GM19239 (cell line): ENCODE measurements at regions not wholly inside any gene's neighbourhood (a gene's known extent, or its start where the extent isn't known, plus 50 kb on each side); places are given as distances from the start of the nearest gene placed in this dataset.
"Not testable (repeated sequence)": the region's sequence is repeated elsewhere in the genome, so short reads cannot be mapped to it uniquely, and the experiment has no call there.

Experiments
- DNase-seq: peaks from one replicate; pipeline ENCODE4 v3.0.0; 2011; ENCODE audit warnings: low spot score; ENCODE audit not compliant: insufficient read length
- FAIRE-seq: peaks from 2 replicates; lab custom pipeline; 2011; peaks lifted over from hg19 to GRCh38; lab: Jason Lieb, UNC

DNA sequence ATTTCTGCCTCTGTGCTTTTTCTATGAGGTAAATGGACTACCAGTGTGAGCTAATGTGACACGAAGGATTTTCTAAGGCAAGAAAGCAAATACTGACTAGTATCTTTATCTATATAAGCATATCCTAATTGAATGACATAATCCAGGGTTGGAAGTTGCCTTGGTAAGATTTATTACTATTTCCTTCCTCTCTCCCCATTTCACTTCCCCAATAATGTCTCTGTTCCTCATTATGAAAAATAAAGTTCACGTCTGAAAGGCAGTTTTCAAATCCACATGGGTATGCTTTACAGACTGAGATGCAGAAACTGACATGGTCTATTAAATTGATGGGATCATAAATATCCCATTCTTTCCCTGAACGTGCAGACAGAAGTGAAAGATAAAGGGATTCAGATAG is 86.0 kb downstream of the DTWD1 start:
- no peak for DNase-seq
- no peak for FAIRE-seq

DNA sequence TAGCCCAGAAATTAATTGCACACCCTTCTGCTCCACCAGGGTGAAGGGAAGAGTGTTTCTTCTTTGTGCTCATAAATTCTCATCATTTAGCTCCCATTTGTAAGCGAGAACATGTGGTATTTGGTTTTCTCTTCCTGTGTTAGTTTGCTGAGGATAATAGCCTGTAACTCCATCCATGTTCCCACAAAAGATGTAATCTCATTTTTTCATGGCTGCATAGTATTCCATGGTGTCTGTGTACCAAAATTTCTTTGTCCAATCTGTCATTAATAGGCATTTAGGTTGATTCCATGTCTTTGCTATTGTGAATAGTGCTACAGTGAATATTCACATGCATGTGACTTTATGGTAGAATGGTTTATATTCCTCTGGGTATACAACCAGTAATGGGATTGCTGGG is 86.8 kb downstream of the DTWD1 start:
- no peak for DNase-seq
- no peak for FAIRE-seq

DNA sequence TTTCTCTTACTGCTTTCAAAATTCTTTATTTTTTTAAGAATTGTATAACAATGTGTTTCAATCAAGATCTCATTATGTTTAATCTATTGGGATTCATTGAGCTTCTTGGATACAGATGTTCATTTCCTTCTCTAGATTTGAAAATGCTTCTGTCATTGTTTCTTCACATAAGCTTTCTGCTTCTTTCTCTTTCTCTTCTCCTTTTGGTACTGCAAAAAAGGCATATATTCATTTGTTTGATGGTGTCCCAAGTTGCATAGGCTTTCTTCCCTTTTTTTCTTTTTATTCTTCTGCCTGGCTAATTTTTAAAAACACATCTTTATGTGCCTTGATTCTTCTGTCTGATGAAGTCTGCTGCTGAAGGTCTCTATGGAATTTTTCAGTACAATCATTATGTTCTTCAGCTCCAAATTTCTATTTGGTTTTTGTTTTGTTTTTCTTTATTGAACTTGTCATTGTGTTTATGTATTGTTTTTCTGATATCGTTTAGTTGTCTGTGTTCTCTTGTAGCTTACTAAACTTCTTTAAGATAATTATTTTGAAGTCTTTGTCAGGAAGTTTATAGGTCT is 88.9 kb downstream of the DTWD1 start:
- DNase-seq (no peak), FAIRE-seq (no peak)

- DNase-seq (no peak), FAIRE-seq (no peak)
Observed at GRCh38 chr15:49712162-49712561, 91.3 kb downstream of the DTWD1 start.

DNA sequence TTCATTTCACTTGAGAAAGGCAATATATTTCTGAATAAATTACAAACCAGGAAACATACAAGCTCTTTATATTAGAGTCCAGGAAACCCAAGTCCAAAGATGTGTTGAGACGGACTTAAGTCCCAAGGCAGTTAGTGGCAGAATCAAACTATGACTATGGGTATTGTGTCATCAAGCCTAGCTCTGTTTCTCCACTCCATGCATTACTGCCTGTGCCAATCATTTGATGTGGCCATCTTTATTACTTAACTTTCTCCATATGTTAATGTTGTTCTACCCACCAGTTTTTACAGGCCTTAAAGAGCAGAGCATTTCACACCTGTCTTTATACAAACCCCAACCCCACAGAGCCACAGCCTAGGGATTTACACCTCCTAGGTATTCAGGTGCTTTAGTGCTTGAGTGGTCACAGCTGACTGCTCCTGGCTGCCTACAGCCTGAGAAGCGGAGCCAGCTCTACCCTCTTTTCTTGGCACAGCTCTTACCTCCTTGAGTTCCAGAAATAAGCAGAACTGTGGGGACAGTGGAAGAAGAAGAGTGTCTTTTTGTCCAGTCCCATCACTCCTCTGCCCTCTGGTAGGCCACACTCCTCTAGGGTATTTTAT is 92.1 kb downstream of the DTWD1 start:
- no peak for FAIRE-seq
- DNase-seq: no peak

- no peak for FAIRE-seq
- DNase-seq: no peak
Observed at GRCh38 chr15:49715211-49715610, 94.4 kb downstream of the DTWD1 start.

DNA sequence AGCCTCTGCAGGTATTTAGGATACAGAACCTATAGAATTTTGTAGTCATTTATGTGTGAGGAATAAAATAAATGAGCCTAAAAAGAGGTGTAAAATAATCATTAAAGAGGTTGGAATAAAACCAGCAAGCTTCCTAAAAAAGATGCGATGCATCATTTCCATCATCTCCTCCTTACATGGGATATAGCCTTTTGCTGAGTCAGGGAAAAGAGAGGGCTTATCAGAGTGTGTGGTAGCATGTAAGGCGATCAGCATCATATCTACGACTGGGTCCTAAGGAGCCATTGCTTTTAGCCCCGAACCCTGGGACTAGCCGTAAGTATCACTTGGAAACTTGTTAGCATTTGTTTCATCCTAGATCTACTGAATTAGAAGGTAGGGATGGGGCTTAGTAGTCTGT is 94.9 kb downstream of the DTWD1 start:
- FAIRE-seq (no peak), DNase-seq (no peak)

DNA sequence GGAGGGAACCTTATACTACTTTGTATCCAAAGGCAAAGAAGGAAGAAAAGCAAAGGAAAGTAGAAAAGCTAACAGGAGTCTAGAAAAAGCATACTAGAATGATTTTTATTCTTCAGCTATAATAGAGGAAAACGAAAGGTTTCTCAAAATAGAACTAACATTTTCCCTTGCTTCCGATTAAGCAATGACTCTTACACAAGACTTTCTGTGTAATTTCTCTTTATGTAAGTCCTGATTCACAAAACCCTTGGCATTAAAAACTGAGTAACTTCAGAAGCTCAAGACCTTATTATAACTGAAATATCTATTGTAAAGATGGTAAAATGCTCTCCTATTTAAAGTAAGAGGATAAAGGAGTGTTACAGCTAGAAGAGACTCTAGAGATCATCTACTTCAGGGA is 97.4 kb downstream of the DTWD1 start:
- no peak for FAIRE-seq
- no peak for DNase-seq

GRCh38 chr15:49718846-49719245 is 98.0 kb downstream of the DTWD1 start:
- DNase-seq (no peak), FAIRE-seq (no peak)

DNA sequence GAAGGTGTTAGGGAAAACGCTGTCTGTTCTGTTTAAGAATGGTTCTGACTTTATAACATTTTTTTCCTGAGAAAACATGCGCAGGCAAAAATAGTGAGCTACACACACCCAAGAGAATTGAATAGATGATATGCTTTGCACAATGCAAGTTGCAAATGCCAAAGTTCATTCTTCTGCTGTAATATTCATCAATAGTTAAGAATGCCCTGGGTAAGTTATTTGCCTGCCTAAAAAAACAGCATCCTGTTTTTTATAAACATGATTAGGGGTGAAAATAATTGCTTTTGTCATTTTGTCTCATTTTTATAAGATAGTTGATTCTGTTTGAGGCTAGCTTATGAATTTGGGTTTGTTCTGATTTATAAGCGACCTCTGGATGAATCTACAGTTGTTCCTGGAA is 99.4 kb downstream of the DTWD1 start:
- FAIRE-seq (no peak), DNase-seq (no peak)

GRCh38 chr15:49721091-49721490 is 100.2 kb downstream of the DTWD1 start:
- FAIRE-seq: no peak
- no peak for DNase-seq

GRCh38 chr15:49721621-49722020 is 100.8 kb downstream of the DTWD1 start:
- DNase-seq (no peak), FAIRE-seq (no peak)

GRCh38 chr15:49723981-49724380 is 103.1 kb downstream of the DTWD1 start:
- DNase-seq (no peak), FAIRE-seq (no peak)

- no peak for FAIRE-seq
- no peak for DNase-seq
Observed at GRCh38 chr15:49731187-49732099, 110.6 kb downstream of the DTWD1 start.

DNA sequence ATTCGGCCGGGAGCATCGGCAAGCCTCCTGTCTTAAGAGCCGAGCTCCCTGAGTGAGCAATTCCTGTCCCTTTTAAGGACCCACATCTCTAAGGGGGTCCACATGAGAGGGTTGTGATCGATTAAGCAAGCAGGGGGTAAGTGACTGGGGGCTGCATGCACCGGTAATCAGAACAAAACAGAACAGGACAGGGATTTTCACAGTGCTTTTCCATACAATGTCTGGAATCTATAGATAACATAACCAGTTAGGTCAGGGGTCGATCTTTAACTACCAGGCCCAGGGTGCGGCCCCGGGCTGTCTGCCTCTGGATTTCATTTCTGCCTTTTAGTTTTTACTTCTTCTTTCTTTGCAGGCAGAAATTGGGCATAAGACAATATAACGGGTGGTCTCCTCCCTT is 111.3 kb downstream of the DTWD1 start:
- not testable (repeated sequence) for DNase-seq, FAIRE-seq

GRCh38 chr15:49734089-49734488 is 113.2 kb downstream of the DTWD1 start:
- not testable (repeated sequence) for DNase-seq, FAIRE-seq

GRCh38 chr15:49734831-49735508 is 114.1 kb downstream of the DTWD1 start:
- no peak for DNase-seq
- no peak for FAIRE-seq

- FAIRE-seq: no peak
Observed at GRCh38 chr15:49737127-49737526, 116.3 kb downstream of the DTWD1 start.

GRCh38 chr15:49741712-49742111 is 120.9 kb downstream of the DTWD1 start:
- FAIRE-seq (no peak), DNase-seq (no peak)

More at GRCh38 chr15:49737127-49737526, 116.3 kb downstream of the DTWD1 start:
- no peak for DNase-seq

DNA sequence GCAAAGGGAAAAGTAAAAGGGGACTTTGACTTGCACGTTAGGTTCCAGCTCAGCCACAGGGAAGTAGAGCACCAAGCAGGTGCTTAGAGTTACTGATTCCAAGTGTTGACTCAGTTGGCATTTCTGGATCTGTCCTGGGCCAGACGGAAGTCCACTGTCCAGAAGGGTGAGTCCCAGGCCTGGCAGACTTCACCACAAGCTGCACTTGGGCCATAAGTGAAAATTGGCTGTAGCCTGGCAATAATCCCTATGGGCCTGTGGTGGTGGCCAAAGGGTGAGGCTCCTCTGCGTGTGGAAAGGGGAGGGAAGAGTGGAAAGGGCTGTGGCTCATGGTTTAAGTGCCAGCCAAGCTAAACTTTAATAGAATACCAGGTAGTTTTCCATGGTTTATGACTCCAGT is 121.5 kb downstream of the DTWD1 start:
- FAIRE-seq (no peak), DNase-seq (no peak)

DNA sequence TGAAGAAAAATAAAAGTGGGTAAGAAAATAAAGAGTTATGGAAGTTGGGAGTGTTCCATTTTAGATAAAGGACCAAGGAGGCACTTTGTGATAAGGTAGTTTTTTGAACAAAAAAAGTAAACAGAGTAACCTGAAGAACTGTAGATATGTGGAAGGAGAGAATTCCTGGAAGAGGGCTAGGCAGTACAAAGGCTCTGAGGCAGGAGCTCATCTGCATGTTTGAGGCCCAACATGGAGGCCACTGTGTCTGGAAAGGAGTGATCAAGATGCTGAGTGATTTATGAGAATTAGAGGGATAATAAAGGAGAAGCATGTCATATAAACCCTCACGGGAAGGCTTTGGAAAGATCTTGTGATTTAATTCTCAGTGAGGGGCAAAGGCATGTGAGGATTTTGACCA is 126.5 kb downstream of the DTWD1 start:
- no peak for FAIRE-seq
- no peak for DNase-seq
